ENCODE measurements at regions not wholly inside any gene's neighbourhood (a gene's known extent, or its start where the extent isn't known, plus 50 kb on each side); places are given as distances from the start of the nearest gene placed in this dataset.

DNA sequence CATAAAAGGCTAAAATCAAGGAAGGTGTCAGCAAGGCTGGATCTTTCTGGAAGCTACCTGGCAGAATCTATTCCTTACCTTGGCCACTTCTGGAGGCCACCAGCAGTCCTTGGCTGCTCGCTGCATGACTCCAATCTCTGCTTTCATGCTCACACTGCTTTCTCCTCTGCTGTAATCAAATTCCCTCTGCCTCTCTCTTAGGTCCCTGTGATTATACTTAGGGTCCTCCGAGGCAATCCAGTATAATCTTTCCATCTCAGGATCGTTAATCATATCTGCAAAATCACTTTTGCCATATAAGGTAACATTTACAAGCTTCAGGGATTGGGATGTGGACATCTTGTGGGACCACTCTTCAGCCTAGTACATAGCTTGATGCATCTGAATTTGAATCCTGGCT lies 110.7 kb upstream of the IVNS1ABP start:
- DNase-seq, result no peak

- DNase-seq, result no peak
Measured at GRCh38 chr1:185427264-185427663, 110.2 kb upstream of the IVNS1ABP start.

DNA sequence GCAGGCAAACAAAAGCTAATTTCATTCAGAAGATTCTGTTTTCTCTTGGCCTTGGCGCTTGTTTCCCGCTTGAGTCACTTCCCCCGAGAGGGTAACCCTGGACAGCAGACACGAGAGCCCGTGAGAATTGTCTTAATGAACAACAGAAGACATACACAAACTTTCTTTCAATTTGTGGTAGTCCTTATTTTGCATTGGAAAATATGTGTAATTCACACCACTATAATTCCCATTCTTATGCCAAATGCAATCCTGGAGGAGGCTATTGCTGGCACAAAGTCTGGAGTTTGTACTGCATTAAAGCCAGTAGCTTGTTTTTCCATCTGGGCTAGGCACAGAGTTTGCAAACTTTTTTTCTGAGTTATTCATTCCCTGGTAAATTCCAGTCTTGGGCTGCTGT lies 109.8 kb upstream of the IVNS1ABP start:
- no peak for DNase-seq

GRCh38 chr1:185425163-185425562 lies 108.1 kb upstream of the IVNS1ABP start:
- no peak for DNase-seq

DNA sequence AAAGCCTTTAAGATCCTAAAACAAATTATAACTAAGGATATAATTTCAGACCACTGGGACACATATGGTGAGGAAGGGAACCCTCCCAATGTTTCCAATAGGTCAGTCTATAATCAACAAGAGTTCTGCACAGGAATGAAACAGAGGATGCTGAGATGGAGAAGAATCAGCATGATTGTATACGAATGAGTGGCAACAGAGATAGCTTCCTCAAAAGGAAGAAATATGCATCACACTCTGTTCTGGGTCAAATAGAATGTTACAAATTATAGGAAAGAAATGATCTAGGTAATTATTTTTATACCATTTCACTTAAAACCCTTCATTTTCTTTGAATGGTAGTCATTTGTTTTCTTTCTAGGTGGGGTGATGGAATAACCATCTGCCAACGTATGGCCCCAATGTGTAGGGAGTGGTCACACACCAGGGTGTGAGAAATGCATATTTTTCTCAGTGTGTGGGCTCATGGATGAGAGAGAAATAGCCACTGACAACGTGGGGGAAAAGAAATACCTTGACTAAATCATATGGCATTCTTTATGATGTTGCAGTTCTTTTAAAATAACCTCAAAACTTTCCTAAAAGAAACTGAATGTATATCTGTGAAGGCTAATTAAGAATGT lies 104.6 kb upstream of the IVNS1ABP start:
- no peak for DNase-seq

- no peak for DNase-seq
Measured at GRCh38 chr1:185420588-185421081, 103.6 kb upstream of the IVNS1ABP start.

DNA sequence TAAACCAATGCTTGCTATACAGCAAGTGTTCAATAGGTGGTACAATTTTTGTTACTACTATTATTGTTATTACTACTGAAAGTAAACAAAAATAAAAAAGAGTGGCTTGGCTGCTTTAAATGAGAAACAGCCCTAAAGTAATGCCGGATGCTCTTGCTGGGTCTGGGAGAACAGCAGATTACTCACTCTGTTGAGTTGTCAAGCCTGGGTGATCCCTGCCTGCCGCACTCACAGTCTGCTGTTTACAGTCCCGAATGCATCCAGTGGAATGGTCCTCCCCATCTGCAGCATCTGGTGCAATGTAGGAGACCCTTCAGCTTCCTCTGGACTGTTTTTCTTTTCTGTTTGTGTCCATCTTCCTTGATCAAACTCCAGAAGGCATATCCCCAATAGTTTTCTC lies 102.7 kb upstream of the IVNS1ABP start:
- DNase-seq, result no peak

DNA sequence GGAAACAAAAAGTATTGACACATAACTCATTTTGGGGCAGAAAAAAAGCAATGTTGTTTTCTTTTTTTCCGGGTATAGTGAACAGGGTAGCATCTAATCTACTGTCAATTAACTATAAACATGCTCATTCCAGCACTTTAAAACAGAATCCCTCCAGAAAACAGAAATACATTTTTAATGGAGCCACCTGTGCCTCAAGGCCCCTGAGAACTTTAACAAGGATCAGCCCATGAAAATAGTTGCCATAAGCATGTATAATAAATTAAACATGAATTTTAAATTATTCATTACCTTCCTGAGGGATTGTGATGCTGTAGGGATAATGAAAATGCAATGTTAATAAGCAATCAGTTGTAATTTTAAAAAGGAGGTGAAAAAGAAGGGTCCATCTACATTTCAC lies 101.4 kb upstream of the IVNS1ABP start:
- DNase-seq, result no peak

DNA sequence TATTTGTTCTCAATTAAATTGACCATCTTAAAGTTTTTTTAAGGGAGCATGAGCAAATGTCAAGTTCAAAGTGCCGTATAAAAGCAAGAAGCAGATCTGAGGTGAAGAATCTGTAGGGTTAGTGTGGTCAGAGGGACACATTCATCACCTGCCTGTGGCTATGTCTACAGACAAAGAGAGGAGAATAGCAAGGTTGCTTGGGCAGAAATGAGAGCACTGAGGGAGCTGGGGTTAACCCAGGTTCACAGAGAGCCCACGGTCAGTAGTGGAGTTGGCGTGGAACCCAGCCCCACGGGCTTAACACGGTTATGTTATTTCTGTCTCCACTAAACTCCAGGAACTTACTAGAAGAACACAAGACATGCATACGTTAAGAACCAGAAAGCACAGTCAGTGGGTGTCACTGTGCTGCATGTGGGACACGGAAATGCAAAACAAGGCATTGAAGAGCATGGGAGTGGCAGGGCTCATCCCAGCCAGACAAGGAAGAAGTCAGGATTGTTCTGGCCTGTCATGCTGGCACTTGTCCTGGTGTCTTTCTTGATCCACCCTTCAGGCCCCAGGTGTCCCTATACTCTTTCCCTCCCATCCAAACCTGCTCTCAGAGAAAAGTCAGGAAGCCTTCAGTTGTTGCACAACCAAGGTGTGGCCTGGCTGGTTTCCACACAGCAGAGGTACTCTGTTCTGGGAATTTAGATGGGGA lies 95.5 kb upstream of the IVNS1ABP start:
- no peak for DNase-seq

DNA sequence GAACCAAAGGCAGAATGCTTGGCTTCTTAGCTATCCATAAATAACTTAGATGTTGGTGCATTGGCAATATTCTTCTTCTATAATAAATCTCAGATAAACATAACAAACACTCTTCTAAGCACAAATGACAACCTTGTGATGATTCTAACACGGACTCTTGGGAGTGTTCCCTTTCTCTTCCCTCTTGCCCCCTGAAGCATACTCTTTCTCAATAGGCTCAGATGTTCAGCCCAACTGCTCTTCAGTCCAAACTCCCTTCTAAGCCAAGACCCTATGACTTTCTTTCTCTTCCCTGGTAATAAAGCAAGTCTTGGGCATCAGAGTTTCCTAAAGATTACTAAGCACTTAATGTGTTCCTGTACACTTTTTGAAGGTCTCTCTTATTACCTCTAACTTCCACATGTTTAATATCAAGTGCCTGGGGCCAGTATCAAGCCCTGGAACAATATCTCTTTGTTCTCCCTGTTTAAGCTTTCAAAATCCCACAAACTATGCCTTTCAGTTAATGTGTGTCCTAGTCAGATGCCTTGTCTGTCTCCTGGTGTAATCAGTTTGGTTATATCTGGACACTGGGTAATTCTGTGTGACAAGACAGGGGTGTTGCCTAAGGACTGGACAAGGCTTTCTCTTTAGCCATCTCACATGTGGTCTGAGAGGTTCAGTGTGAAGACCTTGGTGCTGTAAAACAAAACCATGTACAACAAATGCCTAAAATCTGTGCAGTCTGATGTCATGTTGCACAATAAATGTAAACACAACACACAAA lies 92.9 kb upstream of the IVNS1ABP start:
- no peak for DNase-seq

DNA sequence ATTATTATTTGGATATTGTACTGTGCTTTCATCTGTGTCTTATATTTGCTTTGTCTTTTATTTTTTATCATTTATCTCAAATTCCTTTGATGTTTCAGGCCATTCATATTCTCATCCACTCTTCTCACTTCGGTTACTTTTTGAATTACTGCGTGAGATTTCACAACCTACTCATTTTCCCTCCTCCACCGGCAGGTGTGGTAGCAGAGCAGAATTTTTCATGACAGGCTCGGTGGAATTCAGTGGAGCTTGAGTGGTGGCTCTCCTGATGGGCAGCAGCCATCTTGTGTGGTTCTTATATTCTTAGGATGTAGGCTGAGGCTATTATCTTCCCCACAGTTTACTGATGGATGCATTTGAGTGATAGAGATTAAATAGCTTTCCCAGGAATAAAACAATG lies 92.3 kb upstream of the IVNS1ABP start:
- no peak for DNase-seq

GRCh38 chr1:185408700-185409270 lies 91.7 kb upstream of the IVNS1ABP start:
- no peak for DNase-seq

DNA sequence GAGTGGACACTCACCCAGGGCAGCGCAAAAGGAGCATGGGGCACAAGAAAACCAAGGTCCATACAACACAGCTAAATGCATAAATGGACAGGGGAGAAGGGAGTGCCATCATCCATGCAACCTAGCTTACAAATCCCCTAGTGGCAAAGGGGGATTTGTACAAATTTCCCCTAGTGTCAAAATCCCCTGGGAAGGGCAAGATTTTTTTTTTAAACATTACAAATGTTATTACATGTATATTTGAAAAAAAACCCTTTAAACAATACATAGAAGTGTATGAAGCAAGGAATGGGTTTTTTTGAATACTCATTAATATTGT lies 89.6 kb upstream of the IVNS1ABP start:
- DNase-seq, result no peak

- no peak for DNase-seq
Measured at GRCh38 chr1:185406006-185406690, 89.1 kb upstream of the IVNS1ABP start.

GRCh38 chr1:185404907-185405568 lies 88.0 kb upstream of the IVNS1ABP start:
- no peak for DNase-seq

DNA sequence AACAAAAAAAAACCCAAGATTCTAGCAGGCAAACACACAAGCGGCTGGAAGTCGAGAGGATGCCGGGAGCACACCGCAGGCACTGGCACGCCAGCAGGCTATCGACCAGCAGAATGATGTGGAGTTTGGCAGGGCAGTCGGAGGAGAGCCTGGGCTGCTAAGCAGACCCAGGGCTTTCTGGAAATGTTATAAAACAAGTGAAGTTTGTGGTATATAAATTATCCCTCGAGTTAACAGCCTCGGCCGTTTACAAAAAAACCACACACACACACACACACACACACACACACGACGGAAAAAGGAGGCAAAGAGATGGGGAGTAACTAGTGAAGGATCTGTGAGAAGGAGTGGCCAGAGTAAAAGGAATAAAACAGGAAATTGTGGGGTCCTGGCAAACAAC lies 87.2 kb upstream of the IVNS1ABP start:
- no peak for DNase-seq

GRCh38 chr1:185402930-185403329 lies 85.9 kb upstream of the IVNS1ABP start:
- DNase-seq, result no peak

- DNase-seq, result no peak
Measured at GRCh38 chr1:185401019-185401418, 84.0 kb upstream of the IVNS1ABP start.

DNA sequence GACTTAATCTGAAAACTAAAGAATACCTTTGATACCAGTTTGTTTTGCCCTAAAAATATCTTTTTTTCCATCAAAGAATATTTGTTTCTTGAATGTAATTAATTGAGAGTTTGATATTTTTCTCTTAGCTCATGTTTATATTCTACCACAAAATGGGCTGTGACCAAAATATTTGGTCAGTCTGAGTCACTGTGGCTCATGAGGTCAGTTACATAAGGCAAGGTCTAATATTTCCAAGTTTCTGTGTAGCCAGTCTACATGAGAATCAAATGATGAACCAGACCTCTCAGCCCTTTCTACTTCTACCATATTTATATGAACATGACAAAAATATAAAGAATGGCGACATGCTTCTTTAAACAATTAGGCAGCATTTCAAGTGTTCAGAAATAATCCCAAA lies 83.0 kb upstream of the IVNS1ABP start:
- DNase-seq, result no peak

DNA sequence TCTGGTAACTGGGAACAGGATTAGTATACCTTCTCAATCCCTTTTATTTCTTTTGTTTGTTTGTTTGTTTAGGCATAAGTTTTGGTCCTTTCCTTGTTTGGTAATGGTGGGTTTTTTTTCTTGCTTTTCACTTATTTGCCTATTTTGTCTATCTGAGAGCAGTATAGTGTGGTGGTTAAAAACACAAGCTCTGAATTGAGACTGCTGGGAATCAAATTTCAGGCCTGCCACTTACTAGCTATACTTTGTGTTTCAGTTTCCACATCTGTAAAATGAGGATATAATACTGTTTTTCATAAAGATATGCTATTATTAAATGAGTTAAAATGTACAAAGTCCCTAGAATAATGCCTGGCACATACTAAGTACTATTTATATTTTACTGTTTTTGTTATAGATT lies 81.6 kb upstream of the IVNS1ABP start:
- DNase-seq, result no peak

DNA sequence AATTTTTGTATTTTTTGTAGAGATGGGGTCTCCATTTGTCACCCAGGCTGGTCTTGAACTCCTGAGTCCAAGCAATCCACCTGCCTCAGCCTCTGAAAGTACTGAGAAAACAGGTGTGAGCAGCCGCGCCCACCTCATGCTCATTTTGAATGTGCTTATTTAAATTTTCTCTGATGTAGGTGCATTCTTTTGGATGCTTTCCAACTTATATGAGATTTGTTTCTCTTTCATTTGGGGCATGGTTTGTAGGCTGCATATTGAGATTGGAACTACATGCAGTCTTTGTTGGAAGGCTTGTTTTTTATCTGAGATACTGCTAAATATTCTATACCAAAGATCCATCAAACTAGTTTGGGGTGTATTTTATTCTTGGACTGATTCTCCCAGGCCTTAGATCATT lies 81.0 kb upstream of the IVNS1ABP start:
- DNase-seq, result no peak

DNA sequence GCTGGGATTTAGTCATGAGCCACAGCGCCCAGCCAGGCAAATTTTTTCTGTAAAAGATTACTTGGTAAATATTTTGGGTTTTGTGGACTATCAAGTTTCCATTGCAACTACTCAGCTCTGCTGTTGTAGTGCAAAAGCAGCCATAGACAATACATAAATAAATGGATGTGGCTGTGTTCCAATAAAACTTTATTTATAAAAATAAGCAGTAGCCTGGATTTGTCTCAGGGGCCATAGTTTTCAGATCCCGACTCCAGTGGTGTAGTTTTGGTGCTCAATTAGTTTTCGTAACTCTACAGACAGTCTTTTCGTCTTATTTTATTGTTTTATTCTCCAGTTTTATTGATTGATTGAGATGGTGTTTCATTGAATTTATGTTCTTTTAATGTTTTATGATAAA lies 80.1 kb upstream of the IVNS1ABP start:
- no peak for DNase-seq

DNA sequence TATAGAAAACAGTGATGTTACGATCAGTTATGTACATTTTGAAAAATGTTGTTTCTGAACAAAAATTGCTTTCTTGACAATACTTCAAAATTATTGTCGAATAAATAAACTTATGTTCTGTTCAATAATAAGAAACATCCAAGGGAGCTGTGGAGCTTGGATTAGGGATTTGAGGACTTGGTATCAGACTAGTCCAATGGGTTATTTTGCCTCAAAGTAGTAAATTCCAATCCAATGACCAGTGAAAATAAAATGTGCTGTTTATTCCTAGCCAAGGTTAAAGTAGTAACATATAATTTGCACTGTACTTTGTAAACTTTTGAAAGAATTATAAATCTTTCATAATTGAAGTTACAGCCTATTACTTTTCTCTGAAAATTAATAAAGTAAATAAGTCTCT lies 79.1 kb upstream of the IVNS1ABP start:
- DNase-seq, result no peak

All from NCI-H510A (cell line).